H9 (cell line): ENCODE measurements at regions not wholly inside any gene's neighbourhood (a gene's known extent, or its start where the extent isn't known, plus 50 kb on each side); places are given as distances from the start of the nearest gene placed in this dataset.

Experiments used
- DNase-seq: peaks from one replicate; pipeline ENCODE4 v3.0.0-alpha.2; 2017
- H2AFZ ChIP-seq: one replicate; pipeline ENCODE4 v1.6.1; 2013; ENCODE audit warnings: mild to moderate bottlenecking, low read length, control low read depth, moderate library complexity
- H2AK5ac ChIP-seq: 2 replicates; pipeline ENCODE4 v1.6.1; 2013; ENCODE audit warnings: low read length, control low read depth, mixed read lengths; ENCODE audit not compliant: insufficient read length
- H2BK120ac ChIP-seq: one replicate; pipeline ENCODE4 v1.6.1; 2013; ENCODE audit warnings: low read depth, mild to moderate bottlenecking, low read length, control low read depth, inconsistent platforms; ENCODE audit not compliant: poor library complexity, severe bottlenecking
- H2BK12ac ChIP-seq: 2 replicates; pipeline ENCODE4 v1.6.1; 2013; ENCODE audit warnings: low read length, control low read depth, mixed read lengths, low read depth; ENCODE audit not compliant: insufficient read length
- H2BK15ac ChIP-seq: 2 replicates; pipeline ENCODE4 v1.6.1; 2013; ENCODE audit warnings: low read depth, low read length, control low read depth
- H2BK20ac ChIP-seq: one replicate; pipeline ENCODE4 v1.6.1; 2013; ENCODE audit warnings: low read depth, mild to moderate bottlenecking, low read length, control low read depth, inconsistent platforms; ENCODE audit not compliant: poor library complexity, severe bottlenecking
- H2BK5ac ChIP-seq: 2 replicates; pipeline ENCODE4 v1.6.1; 2013; ENCODE audit warnings: low read length, control low read depth, mixed read lengths; ENCODE audit not compliant: insufficient read length
- H3K14ac ChIP-seq: 2 replicates; pipeline ENCODE4 v1.6.1; 2013; ENCODE audit warnings: low read length, control low read depth; ENCODE audit not compliant: insufficient read depth
- H3K18ac ChIP-seq: 2 replicates; pipeline ENCODE4 v1.6.1; 2013; ENCODE audit warnings: low read depth, mild to moderate bottlenecking, mixed read lengths, low read length, control low read depth; ENCODE audit not compliant: insufficient read length
- H3K23ac ChIP-seq: 2 replicates; pipeline ENCODE4 v1.6.1; 2013; ENCODE audit warnings: low read length, control low read depth, mixed read lengths, low read depth; ENCODE audit not compliant: insufficient read length
- H3K23me2 ChIP-seq: 2 replicates; pipeline ENCODE4 v1.6.1; 2013; ENCODE audit warnings: low read depth, mild to moderate bottlenecking, mixed read lengths, low read length, control low read depth; ENCODE audit not compliant: insufficient read length, poor library complexity, severe bottlenecking
- H3K27ac ChIP-seq: 2 replicates; pipeline ENCODE4 v1.5.1; 2013; ENCODE audit warnings: low read length, control low read depth, mixed read lengths, low read depth; ENCODE audit not compliant: insufficient read length
- H3K27me3 ChIP-seq: 2 replicates; pipeline ENCODE4 v1.6.1; 2013; ENCODE audit warnings: low read length, control low read depth, inconsistent platforms; ENCODE audit not compliant: insufficient read depth
- H3K4ac ChIP-seq: 2 replicates; pipeline ENCODE4 v1.6.1; 2013; ENCODE audit warnings: low read depth, mild to moderate bottlenecking, control low read depth, inconsistent platforms, low read length, moderate library complexity
- H3K4me1 ChIP-seq: 2 replicates; pipeline ENCODE4 v1.6.1; 2013; ENCODE audit warnings: low read length, control low read depth, inconsistent platforms; ENCODE audit not compliant: insufficient read depth
- H3K4me2 ChIP-seq: 2 replicates; pipeline ENCODE4 v1.6.1; 2013; ENCODE audit warnings: low read length, control low read depth, mixed read lengths; ENCODE audit not compliant: insufficient read length, insufficient read depth
- H3K56ac ChIP-seq: 2 replicates; pipeline ENCODE4 v1.6.1; 2013; ENCODE audit warnings: low read depth, mild to moderate bottlenecking, mixed read lengths, low read length, control low read depth; ENCODE audit not compliant: insufficient read length
- H3K79me1 ChIP-seq: 2 replicates; pipeline ENCODE4 v1.6.1; 2013; ENCODE audit warnings: low read depth, mild to moderate bottlenecking, moderate library complexity, low read length, control low read depth, inconsistent platforms; ENCODE audit not compliant: insufficient read depth, poor library complexity, severe bottlenecking
- H3K79me2 ChIP-seq: 2 replicates; pipeline ENCODE4 v1.6.1; 2013; ENCODE audit warnings: low read length, control low read depth, inconsistent platforms; ENCODE audit not compliant: insufficient read depth
- H3K9ac ChIP-seq: 2 replicates; pipeline ENCODE4 v1.6.1; 2013; ENCODE audit warnings: low read length, control low read depth, mixed read lengths; ENCODE audit not compliant: insufficient read length; ENCODE audit errors: extremely low read depth
- H3K9me3 ChIP-seq: one replicate; pipeline ENCODE4 v1.6.1; 2013; ENCODE audit warnings: low read depth, low read length, inconsistent platforms; ENCODE audit not compliant: control insufficient read depth
- H3T11ph ChIP-seq: one replicate; pipeline ENCODE4 v1.6.1; 2013; ENCODE audit warnings: mild to moderate bottlenecking, low read length, control low read depth, inconsistent platforms
- H4K20me1 ChIP-seq: one replicate; pipeline ENCODE4 v1.6.1; 2013; ENCODE audit not compliant: control insufficient read depth, insufficient read length, insufficient read depth
- H4K5ac ChIP-seq: 2 replicates; pipeline ENCODE4 v1.6.1; 2013; ENCODE audit warnings: low read depth, mild to moderate bottlenecking, mixed read lengths, low read length, control low read depth; ENCODE audit not compliant: insufficient read length
- H4K8ac ChIP-seq: replicated peaks from 2 replicates; pipeline ENCODE4 v1.6.1; 2013; ENCODE audit warnings: low read length, control low read depth, mixed read lengths, low read depth; ENCODE audit not compliant: insufficient read length
- H4K91ac ChIP-seq: 2 replicates; pipeline ENCODE4 v1.6.1; 2013; ENCODE audit warnings: low read depth, mild to moderate bottlenecking, moderate library complexity, mixed read lengths, low read length, control low read depth; ENCODE audit not compliant: insufficient read length
- H3K27ac Mint-ChIP-seq, 3 experiments: 2 replicates in 2 of 3; 3 replicates in 1 of 3; pipeline ENCODE4 v1.8.0; 2020 to 2021; ENCODE audit warnings: mixed read lengths in 3 of 3, mild to moderate bottlenecking in 1 of 3, moderate library complexity in 1 of 3
- H3K27me3 Mint-ChIP-seq: 2 replicates; pipeline ENCODE4 v1.8.0; 2021; ENCODE audit warnings: low read depth, mild to moderate bottlenecking, moderate library complexity, mixed read lengths
- H3K36me3 Mint-ChIP-seq, 3 experiments: 2 replicates in 2 of 3; 3 replicates in 1 of 3; pipeline ENCODE4 v1.8.0; 2020 to 2021; ENCODE audit warnings: low read depth in 3 of 3, mixed read lengths in 3 of 3; ENCODE audit not compliant: insufficient read depth in 1 of 3
- H3K4me1 Mint-ChIP-seq, 2 experiments: 2 replicates each; pipeline ENCODE4 v1.8.0; 2020; ENCODE audit warnings: mixed read lengths in 2 of 2
- H3K4me3 Mint-ChIP-seq, 2 experiments: 2 replicates in 1 of 2; 3 replicates in 1 of 2; pipeline ENCODE4 v1.8.0; 2020 to 2021; ENCODE audit warnings: mild to moderate bottlenecking in 2 of 2, mixed read lengths in 2 of 2, moderate library complexity in 1 of 2
- H3K9me3 Mint-ChIP-seq, 2 experiments: 2 replicates in 1 of 2; 3 replicates in 1 of 2; pipeline ENCODE4 v1.8.0; 2020; ENCODE audit warnings: mild to moderate bottlenecking in 2 of 2, mixed read lengths in 2 of 2, moderate library complexity in 1 of 2
- TF ChIP-seq, protein P1 (sequence below): fragments of 200-600 bp; sonication (generic); conservative IDR thresholded peaks from 3 replicates; pipeline ENCODE4 v1.8.0; 2021; ENCODE audit warnings: antibody characterized with exemption, mild to moderate bottlenecking

- no peak overlapping the region for H3K9ac ChIP-seq
- H3K9me3 ChIP-seq = no peaks in the 10 kb centered on the region
- H2BK15ac ChIP-seq = no peak overlapping the region
- no peak overlapping the region for H3K27ac ChIP-seq
- H3K4me3 Mint-ChIP-seq = no peak overlapping the region
- H2AFZ ChIP-seq = no peak overlapping the region
- H2BK20ac ChIP-seq = no peak overlapping the region
- H3K4me1 Mint-ChIP-seq = peaks cover 9 to 11% of the 10 kb centered on the region in 2 experiments
- no peak overlapping the region for H2BK12ac ChIP-seq
- no peak overlapping the region for H3K56ac ChIP-seq
- no peaks in the 10 kb centered on the region for H3K27me3 ChIP-seq
- no peak overlapping the region for H3K4ac ChIP-seq
- no peak for DNase-seq
- H3K23me2 ChIP-seq = no peaks in the 10 kb centered on the region
- H2AK5ac ChIP-seq = no peak overlapping the region
- H2BK120ac ChIP-seq = no peak overlapping the region
- H3T11ph ChIP-seq = no peak overlapping the region
- H4K5ac ChIP-seq = no peak overlapping the region
- TF ChIP-seq, protein P1, sequence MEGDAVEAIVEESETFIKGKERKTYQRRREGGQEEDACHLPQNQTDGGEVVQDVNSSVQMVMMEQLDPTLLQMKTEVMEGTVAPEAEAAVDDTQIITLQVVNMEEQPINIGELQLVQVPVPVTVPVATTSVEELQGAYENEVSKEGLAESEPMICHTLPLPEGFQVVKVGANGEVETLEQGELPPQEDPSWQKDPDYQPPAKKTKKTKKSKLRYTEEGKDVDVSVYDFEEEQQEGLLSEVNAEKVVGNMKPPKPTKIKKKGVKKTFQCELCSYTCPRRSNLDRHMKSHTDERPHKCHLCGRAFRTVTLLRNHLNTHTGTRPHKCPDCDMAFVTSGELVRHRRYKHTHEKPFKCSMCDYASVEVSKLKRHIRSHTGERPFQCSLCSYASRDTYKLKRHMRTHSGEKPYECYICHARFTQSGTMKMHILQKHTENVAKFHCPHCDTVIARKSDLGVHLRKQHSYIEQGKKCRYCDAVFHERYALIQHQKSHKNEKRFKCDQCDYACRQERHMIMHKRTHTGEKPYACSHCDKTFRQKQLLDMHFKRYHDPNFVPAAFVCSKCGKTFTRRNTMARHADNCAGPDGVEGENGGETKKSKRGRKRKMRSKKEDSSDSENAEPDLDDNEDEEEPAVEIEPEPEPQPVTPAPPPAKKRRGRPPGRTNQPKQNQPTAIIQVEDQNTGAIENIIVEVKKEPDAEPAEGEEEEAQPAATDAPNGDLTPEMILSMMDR = peak; percentile 73
- H4K8ac ChIP-seq = no peak overlapping the region
- no peaks in the 10 kb centered on the region for H3K27me3 Mint-ChIP-seq
- H3K9me3 Mint-ChIP-seq = peaks cover 0 to 6% of the 10 kb centered on the region in 2 experiments; a peak in 1 of 5 replicates
- no peaks in the 10 kb centered on the region for H3K79me2 ChIP-seq
- no peak overlapping the region for H3K27ac Mint-ChIP-seq
- no peak overlapping the region for H3K23ac ChIP-seq
- no peaks in the 10 kb centered on the region for H4K20me1 ChIP-seq
- peaks cover 0 to 5% (median 0%) of the 10 kb centered on the region in 3 experiments; a peak in 3 of 7 replicates for H3K36me3 Mint-ChIP-seq
- H3K18ac ChIP-seq = no peak overlapping the region
- no peaks in the 10 kb centered on the region for H3K79me1 ChIP-seq
- no peak overlapping the region for H2BK5ac ChIP-seq
- peaks cover 3% of the 10 kb centered on the region; the same call in 1 of the 2 replicates for H3K4me1 ChIP-seq
- no peak overlapping the region for H3K14ac ChIP-seq
- no peak overlapping the region for H3K4me2 ChIP-seq
- no peak overlapping the region for H4K91ac ChIP-seq
Observed at GRCh38 chr4:112060212-112060611, 85.0 kb upstream of the FAM241A start.
